ENCODE measurements at regions not wholly inside any gene's neighbourhood (a gene's known extent, or its start where the extent isn't known, plus 50 kb on each side); places are given as distances from the start of the nearest gene placed in this dataset.

GRCh38 chr11:13224324-13224723 lies 53.3 kb upstream of the BMAL1 start:
- no peaks in the 10 kb centered on the region for H3K36me3 Mint-ChIP-seq (ENCODE audit: low read depth)
- H3K27me3 Mint-ChIP-seq, result no peaks in the 10 kb centered on the region
- H3K4me1 Mint-ChIP-seq, result peaks cover 4% of the 10 kb centered on the region
- ATAC-seq, result no peak
- DNase-seq, result no peak
- no peak overlapping the region for H3K27ac Mint-ChIP-seq
- no peak overlapping the region for H3K4me3 Mint-ChIP-seq
- H3K9me3 Mint-ChIP-seq, result no peaks in the 10 kb centered on the region

GRCh38 chr11:13225038-13226001 lies 52.3 kb upstream of the BMAL1 start:
- Mint-ChIP-seq H3K9me3 (no peaks in the 10 kb centered on the region), H3K27ac (no peak overlapping the region), H3K4me3 (no peak overlapping the region), H3K27me3 (no peaks in the 10 kb centered on the region), H3K36me3 (ENCODE audit: low read depth) (no peaks in the 10 kb centered on the region), H3K4me1 (peaks cover 4% of the 10 kb centered on the region)
- DNase-seq (no peak), ATAC-seq (no peak)

- H3K9me3 Mint-ChIP-seq, result no peaks in the 10 kb centered on the region
- ATAC-seq (no peak), DNase-seq (no peak)
- H3K4me3 Mint-ChIP-seq, result no peak overlapping the region
- H3K27ac Mint-ChIP-seq, result no peak overlapping the region
- peaks cover 4% of the 10 kb centered on the region for H3K4me1 Mint-ChIP-seq
- H3K36me3 Mint-ChIP-seq (ENCODE audit: low read depth), result no peaks in the 10 kb centered on the region
- no peaks in the 10 kb centered on the region for H3K27me3 Mint-ChIP-seq
Observed at GRCh38 chr11:13227676-13228255, 49.8 kb upstream of the BMAL1 start.

Data from activated naive CD8-positive, alpha-beta T cell treated with anti-CD3 and anti-CD28 coated beads, Interleukin-2, amount 50 U/mL, for 24 hours (primary cell).